Activated naive CD8-positive, alpha-beta T cell treated with anti-CD3 and anti-CD28 coated beads, Interleukin-2, amount 50 U/mL, for 24 hours (primary cell): ENCODE measurements at regions not wholly inside any gene's neighbourhood (a gene's known extent, or its start where the extent isn't known, plus 50 kb on each side); places are given as distances from the start of the nearest gene placed in this dataset.

Experiments
- ATAC-seq: fragments of 150-1000 bp; cut with Tn5 transposase; one replicate; pipeline ENCODE4 v1.10.0; 2021
- DNase-seq: peaks from one replicate; pipeline ENCODE4 v3.0.0; 2021
- H3K27ac Mint-ChIP-seq: one replicate; pipeline ENCODE4 v1.8.0; 2021; ENCODE audit warnings: mild to moderate bottlenecking, mixed read lengths
- H3K27me3 Mint-ChIP-seq: one replicate; pipeline ENCODE4 v1.8.0; 2021; ENCODE audit warnings: mixed read lengths
- H3K36me3 Mint-ChIP-seq: one replicate; pipeline ENCODE4 v1.8.0; 2021; ENCODE audit warnings: low read depth, mixed read lengths
- H3K4me1 Mint-ChIP-seq: one replicate; pipeline ENCODE4 v1.8.0; 2021; ENCODE audit warnings: mixed read lengths
- H3K4me3 Mint-ChIP-seq: one replicate; pipeline ENCODE4 v1.8.0; 2021; ENCODE audit warnings: mild to moderate bottlenecking, moderate library complexity, mixed read lengths
- H3K9me3 Mint-ChIP-seq: one replicate; pipeline ENCODE4 v1.8.0; 2021; ENCODE audit warnings: mixed read lengths

- peaks cover 14% of the 10 kb centered on the region for H3K9me3 Mint-ChIP-seq
- DNase-seq, result no peak
- ATAC-seq, result no peak
- H3K4me3 Mint-ChIP-seq, result no peak overlapping the region
- H3K36me3 Mint-ChIP-seq, result peaks cover 3% of the 10 kb centered on the region
- no peaks in the 10 kb centered on the region for H3K27me3 Mint-ChIP-seq
- no peak overlapping the region for H3K27ac Mint-ChIP-seq
- H3K4me1 Mint-ChIP-seq, result no peaks in the 10 kb centered on the region
Measured at GRCh38 chr2:172366596-172367150, 60.7 kb upstream of the ITGA6 start.

- peaks cover 3% of the 10 kb centered on the region for H3K36me3 Mint-ChIP-seq
- ATAC-seq (no peak), DNase-seq (no peak)
- H3K27ac Mint-ChIP-seq, result no peak overlapping the region
- H3K9me3 Mint-ChIP-seq, result peaks cover 14% of the 10 kb centered on the region
- no peaks in the 10 kb centered on the region for H3K4me1 Mint-ChIP-seq
- no peak overlapping the region for H3K4me3 Mint-ChIP-seq
- H3K27me3 Mint-ChIP-seq, result no peaks in the 10 kb centered on the region
Measured at GRCh38 chr2:172370821-172371455, 56.4 kb upstream of the ITGA6 start.

GRCh38 chr2:172372436-172372835 is 55.0 kb upstream of the ITGA6 start:
- Mint-ChIP-seq H3K27ac (no peak overlapping the region), H3K9me3 (peaks cover 14% of the 10 kb centered on the region), H3K4me1 (no peaks in the 10 kb centered on the region), H3K4me3 (no peak overlapping the region), H3K27me3 (no peaks in the 10 kb centered on the region), H3K36me3 (peaks cover 3% of the 10 kb centered on the region)
- ATAC-seq (no peak), DNase-seq (no peak)

- H3K27me3 Mint-ChIP-seq, result no peaks in the 10 kb centered on the region
- DNase-seq (no peak), ATAC-seq (no peak)
- no peaks in the 10 kb centered on the region for H3K4me1 Mint-ChIP-seq
- peaks cover 3% of the 10 kb centered on the region for H3K36me3 Mint-ChIP-seq
- H3K4me3 Mint-ChIP-seq, result no peak overlapping the region
- no peak overlapping the region for H3K27ac Mint-ChIP-seq
- H3K9me3 Mint-ChIP-seq, result peaks cover 13% of the 10 kb centered on the region
Measured at GRCh38 chr2:172373076-172373475, 54.3 kb upstream of the ITGA6 start.

GRCh38 chr2:172373766-172374165 is 53.6 kb upstream of the ITGA6 start:
- H3K9me3 Mint-ChIP-seq, result peaks cover 13% of the 10 kb centered on the region
- ATAC-seq, result no peak
- DNase-seq, result no peak
- no peak overlapping the region for H3K27ac Mint-ChIP-seq
- no peak overlapping the region for H3K4me3 Mint-ChIP-seq
- H3K27me3 Mint-ChIP-seq, result no peaks in the 10 kb centered on the region
- H3K36me3 Mint-ChIP-seq, result peaks cover 3% of the 10 kb centered on the region
- H3K4me1 Mint-ChIP-seq, result no peaks in the 10 kb centered on the region

GRCh38 chr2:172374318-172375240 is 52.8 kb upstream of the ITGA6 start:
- ATAC-seq (no peak), DNase-seq (no peak)
- Mint-ChIP-seq H3K4me1 (no peaks in the 10 kb centered on the region), H3K4me3 (no peak overlapping the region), H3K27ac (no peak overlapping the region), H3K36me3 (peaks cover 3% of the 10 kb centered on the region), H3K27me3 (no peaks in the 10 kb centered on the region), H3K9me3 (peaks cover 9% of the 10 kb centered on the region)

GRCh38 chr2:172375251-172375650 is 52.1 kb upstream of the ITGA6 start:
- H3K36me3 Mint-ChIP-seq, result peaks cover 3% of the 10 kb centered on the region
- H3K27me3 Mint-ChIP-seq, result no peaks in the 10 kb centered on the region
- peaks cover 9% of the 10 kb centered on the region for H3K9me3 Mint-ChIP-seq
- DNase-seq (no peak), ATAC-seq (no peak)
- H3K4me3 Mint-ChIP-seq, result no peak overlapping the region
- H3K4me1 Mint-ChIP-seq, result no peaks in the 10 kb centered on the region
- no peak overlapping the region for H3K27ac Mint-ChIP-seq

GRCh38 chr2:172376016-172376415 is 51.4 kb upstream of the ITGA6 start:
- H3K4me1 Mint-ChIP-seq, result no peaks in the 10 kb centered on the region
- no peaks in the 10 kb centered on the region for H3K27me3 Mint-ChIP-seq
- ATAC-seq (no peak), DNase-seq (no peak)
- peaks cover 9% of the 10 kb centered on the region for H3K9me3 Mint-ChIP-seq
- H3K4me3 Mint-ChIP-seq, result no peak overlapping the region
- H3K36me3 Mint-ChIP-seq, result peaks cover 3% of the 10 kb centered on the region
- H3K27ac Mint-ChIP-seq, result no peak overlapping the region

- no peak overlapping the region for H3K27ac Mint-ChIP-seq
- peaks cover 3% of the 10 kb centered on the region for H3K36me3 Mint-ChIP-seq
- H3K4me3 Mint-ChIP-seq, result no peak overlapping the region
- peaks cover 9% of the 10 kb centered on the region for H3K9me3 Mint-ChIP-seq
- DNase-seq (no peak), ATAC-seq (no peak)
- no peaks in the 10 kb centered on the region for H3K4me1 Mint-ChIP-seq
- no peaks in the 10 kb centered on the region for H3K27me3 Mint-ChIP-seq
Measured at GRCh38 chr2:172376505-172377125, 50.8 kb upstream of the ITGA6 start.

- DNase-seq (no peak), ATAC-seq (no peak)
- Mint-ChIP-seq H3K36me3 (peaks cover 3% of the 10 kb centered on the region), H3K9me3 (peaks cover 9% of the 10 kb centered on the region), H3K27me3 (no peaks in the 10 kb centered on the region), H3K4me1 (no peaks in the 10 kb centered on the region), H3K27ac (no peak overlapping the region), H3K4me3 (no peak overlapping the region)
Measured at GRCh38 chr2:172377408-172377807, 50.0 kb upstream of the ITGA6 start.
